ENCODE measurements at regions not wholly inside any gene's neighbourhood (a gene's known extent, or its start where the extent isn't known, plus 50 kb on each side); places are given as distances from the start of the nearest gene placed in this dataset.

DNA sequence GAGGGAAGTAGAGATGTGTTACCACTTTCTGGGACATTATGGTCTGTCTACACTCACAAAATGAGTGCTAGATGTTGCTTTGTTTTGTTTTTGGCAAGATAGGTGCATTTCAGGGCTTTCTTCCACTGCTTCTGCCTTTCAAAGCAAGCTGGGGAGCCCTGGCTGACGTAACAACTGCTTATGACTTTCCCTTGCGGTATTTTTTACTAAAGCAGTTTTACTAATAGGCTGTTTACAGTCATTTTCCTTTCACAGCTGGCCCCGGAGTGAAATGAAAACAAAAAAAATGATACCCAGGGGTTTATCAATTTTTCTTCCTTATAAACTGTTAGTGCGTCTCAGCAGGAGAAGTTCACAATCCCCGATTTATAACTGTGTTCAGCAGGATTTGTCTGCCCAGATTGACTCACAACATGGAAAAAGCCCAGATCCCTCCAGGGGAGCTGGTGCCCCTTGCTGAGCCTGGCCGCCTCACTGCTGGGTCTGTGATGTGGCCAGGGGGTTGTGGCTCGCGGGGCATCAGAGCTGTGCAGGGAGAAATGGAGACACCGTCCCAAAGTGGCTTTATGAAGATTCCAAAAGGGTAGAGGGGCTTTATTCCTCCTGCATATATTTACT, 184.4 kb upstream of the HS3ST3A1 start:
- TF ChIP-seq, protein P1, sequence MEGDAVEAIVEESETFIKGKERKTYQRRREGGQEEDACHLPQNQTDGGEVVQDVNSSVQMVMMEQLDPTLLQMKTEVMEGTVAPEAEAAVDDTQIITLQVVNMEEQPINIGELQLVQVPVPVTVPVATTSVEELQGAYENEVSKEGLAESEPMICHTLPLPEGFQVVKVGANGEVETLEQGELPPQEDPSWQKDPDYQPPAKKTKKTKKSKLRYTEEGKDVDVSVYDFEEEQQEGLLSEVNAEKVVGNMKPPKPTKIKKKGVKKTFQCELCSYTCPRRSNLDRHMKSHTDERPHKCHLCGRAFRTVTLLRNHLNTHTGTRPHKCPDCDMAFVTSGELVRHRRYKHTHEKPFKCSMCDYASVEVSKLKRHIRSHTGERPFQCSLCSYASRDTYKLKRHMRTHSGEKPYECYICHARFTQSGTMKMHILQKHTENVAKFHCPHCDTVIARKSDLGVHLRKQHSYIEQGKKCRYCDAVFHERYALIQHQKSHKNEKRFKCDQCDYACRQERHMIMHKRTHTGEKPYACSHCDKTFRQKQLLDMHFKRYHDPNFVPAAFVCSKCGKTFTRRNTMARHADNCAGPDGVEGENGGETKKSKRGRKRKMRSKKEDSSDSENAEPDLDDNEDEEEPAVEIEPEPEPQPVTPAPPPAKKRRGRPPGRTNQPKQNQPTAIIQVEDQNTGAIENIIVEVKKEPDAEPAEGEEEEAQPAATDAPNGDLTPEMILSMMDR (conservative IDR thresholded peaks at IDR 0.05) = no peak
- no peak for TF ChIP-seq ZFX (IDR thresholded peaks at IDR 0.05)
- no peak overlapping the region for H3K27ac ChIP-seq

GRCh38 chr17:13787636-13788035, 185.9 kb upstream of the HS3ST3A1 start:
- no peak overlapping the region for H3K27ac ChIP-seq
- TF ChIP-seq, protein P1 (conservative IDR thresholded peaks at IDR 0.05) = no peak
- no peak for TF ChIP-seq ZFX (IDR thresholded peaks at IDR 0.05)

DNA sequence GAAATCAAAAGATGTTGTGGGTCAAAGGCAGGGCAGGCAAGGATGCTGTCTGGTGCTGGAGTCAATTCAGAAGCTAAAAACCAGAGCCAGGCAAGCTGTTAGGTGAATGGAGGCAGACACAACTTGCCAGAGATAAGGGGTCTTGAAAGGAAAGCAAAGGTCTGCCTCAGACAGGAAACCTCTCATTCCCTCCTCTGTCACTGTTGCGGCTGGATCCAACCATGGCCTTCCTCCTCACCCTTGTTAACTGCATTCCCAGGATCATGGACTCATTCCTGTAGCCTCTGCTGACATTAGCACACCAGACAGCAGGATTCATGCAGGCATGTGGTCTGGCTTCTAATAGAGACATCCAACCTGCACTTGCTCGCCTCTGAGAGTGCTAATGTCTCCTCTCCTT, 186.7 kb upstream of the HS3ST3A1 start:
- H3K27ac ChIP-seq = no peak overlapping the region
- TF ChIP-seq, protein P1 (conservative IDR thresholded peaks at IDR 0.05) = no peak
- TF ChIP-seq ZFX (IDR thresholded peaks at IDR 0.05) = no peak

GRCh38 chr17:13792314-13792713, 190.6 kb upstream of the HS3ST3A1 start:
- no peak overlapping the region for H3K27ac ChIP-seq
- no peak for TF ChIP-seq ZFX (IDR thresholded peaks at IDR 0.05)
- TF ChIP-seq, protein P1 (conservative IDR thresholded peaks at IDR 0.05) = no peak

- no peak for TF ChIP-seq ZFX (IDR thresholded peaks at IDR 0.05)
- TF ChIP-seq, protein P1 (conservative IDR thresholded peaks at IDR 0.05) = no peak
- H3K27ac ChIP-seq = no peak overlapping the region
Measured at GRCh38 chr17:13793951-13794350, 192.2 kb upstream of the HS3ST3A1 start.

GRCh38 chr17:13797863-13798262, 196.1 kb upstream of the HS3ST3A1 start:
- H3K27ac ChIP-seq = no peak overlapping the region
- TF ChIP-seq, protein P1 (conservative IDR thresholded peaks at IDR 0.05) = no peak
- TF ChIP-seq ZFX (IDR thresholded peaks at IDR 0.05) = no peak

- no peak overlapping the region for H3K27ac ChIP-seq
- TF ChIP-seq ZFX (IDR thresholded peaks at IDR 0.05) = no peak
- TF ChIP-seq, protein P1 (conservative IDR thresholded peaks at IDR 0.05) = no peak
Measured at GRCh38 chr17:13806092-13806491, 204.4 kb upstream of the HS3ST3A1 start.

Data from C4-2B (cell line).